Anterior cingulate cortex (tissue), 58 donors: ENCODE measurements at regions not wholly inside any gene's neighbourhood (a gene's known extent, or its start where the extent isn't known, plus 50 kb on each side); places are given as distances from the start of the nearest gene placed in this dataset.

Source experiments
- DNase-seq, 58 donors: peaks; one replicate each; lab custom pipeline; 2025; lab: John Stamatoyannopoulos, UW

- DNase-seq, result no peak
Measured at GRCh38 chr12:95411057-95411456, 62.9 kb upstream of the METAP2 start.

GRCh38 chr12:95411466-95411865 is 62.5 kb upstream of the METAP2 start:
- DNase-seq, result no peak

DNA sequence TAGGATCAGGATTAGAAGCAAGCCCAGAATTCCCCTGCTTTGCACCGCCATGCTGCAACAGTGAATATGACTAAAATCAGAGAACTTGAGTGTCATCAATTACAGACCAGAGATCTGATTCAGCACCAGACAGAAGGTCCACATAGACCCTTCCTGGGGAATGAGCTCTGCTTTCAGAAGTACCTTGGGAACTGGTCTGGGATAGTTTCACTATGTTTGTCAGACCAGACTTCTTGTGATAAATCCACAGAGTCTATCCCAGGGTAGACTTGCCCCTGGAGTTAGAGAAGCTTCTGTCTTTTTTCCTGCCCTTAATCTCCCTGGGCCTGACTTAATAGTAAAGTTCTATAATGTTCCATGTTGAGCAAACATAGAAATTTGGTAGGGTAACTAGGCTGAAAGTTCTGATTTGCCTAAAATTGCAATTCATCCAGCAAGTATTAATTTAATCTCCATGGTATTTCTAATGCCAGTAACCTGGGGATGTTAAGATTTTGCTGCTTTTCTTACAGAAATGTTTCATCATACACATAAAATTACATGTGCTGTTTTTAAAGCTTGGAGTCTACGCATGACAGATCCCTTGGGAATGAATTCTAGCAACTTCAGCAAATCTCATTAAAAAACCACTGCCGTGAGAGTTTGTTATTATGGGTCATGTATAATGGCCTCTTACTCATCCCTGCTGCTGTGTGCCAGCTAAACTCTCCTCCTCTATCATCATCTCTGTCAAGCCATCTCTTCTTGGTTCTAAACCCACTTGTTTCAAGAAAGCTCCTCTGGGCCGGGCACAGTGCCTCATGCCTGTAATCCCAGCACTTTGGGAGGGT is 61.3 kb upstream of the METAP2 start:
- no peak for DNase-seq

DNA sequence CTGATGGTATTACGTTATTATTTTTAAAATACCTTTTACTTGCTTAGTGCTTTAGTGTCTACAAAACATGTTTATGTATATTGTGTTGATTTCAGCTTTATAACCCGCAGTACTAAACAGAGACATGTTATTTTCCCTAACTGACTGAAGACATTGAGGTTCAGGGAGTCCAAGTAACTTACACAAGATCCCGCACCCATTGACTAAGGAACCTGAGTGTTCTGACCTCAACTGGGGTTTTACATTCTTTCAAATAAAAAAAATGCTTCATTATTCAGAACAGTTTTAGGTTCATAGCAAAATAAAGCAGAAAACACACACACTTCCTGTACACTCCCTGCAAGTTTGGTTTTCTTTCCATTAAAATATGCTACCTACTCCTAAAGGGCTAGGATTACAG is 60.4 kb upstream of the METAP2 start:
- no peak for DNase-seq

- no peak for DNase-seq
Measured at GRCh38 chr12:95415451-95415850, 58.5 kb upstream of the METAP2 start.

GRCh38 chr12:95416111-95416636 is 57.8 kb upstream of the METAP2 start:
- no peak for DNase-seq

GRCh38 chr12:95417372-95417771 is 56.6 kb upstream of the METAP2 start:
- no peak for DNase-seq

DNA sequence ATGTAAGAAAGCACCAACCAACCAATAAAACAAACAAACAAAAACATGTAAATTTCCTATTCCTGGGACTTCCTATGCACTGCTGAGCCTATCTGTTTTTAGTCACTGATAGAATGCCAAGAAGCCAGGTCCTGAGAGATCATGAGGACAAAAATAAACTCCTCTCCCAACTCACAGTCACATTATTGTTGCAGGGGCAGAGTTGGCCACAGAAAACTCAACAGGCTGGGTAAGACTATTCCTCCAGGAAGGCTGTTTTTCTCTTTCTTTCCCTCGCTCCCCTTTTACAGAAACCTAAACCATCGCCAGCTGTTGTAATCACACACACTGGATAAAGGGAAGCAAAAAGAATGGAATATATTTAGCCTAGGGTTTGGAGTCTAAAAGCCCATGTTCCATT is 55.8 kb upstream of the METAP2 start:
- DNase-seq, result no peak
